B cell (primary cell): ENCODE measurements at regions not wholly inside any gene's neighbourhood (a gene's known extent, or its start where the extent isn't known, plus 50 kb on each side); places are given as distances from the start of the nearest gene placed in this dataset.

Experiments
- EZH2 ChIP-seq: IDR thresholded peaks from 2 replicates; pipeline ENCODE4 v1.6.1; 2012; ENCODE audit warnings: borderline replicate concordance, low read depth, mild to moderate bottlenecking, moderate library complexity, low read length; ENCODE audit not compliant: insufficient read depth, poor library complexity, severe bottlenecking
- TF ChIP-seq, protein P1 (sequence below): fragments of 200-600 bp; IDR thresholded peaks from one replicate; pipeline ENCODE4 v1.8.0; 2022; ENCODE audit warnings: antibody characterized with exemption, mild to moderate bottlenecking

DNA sequence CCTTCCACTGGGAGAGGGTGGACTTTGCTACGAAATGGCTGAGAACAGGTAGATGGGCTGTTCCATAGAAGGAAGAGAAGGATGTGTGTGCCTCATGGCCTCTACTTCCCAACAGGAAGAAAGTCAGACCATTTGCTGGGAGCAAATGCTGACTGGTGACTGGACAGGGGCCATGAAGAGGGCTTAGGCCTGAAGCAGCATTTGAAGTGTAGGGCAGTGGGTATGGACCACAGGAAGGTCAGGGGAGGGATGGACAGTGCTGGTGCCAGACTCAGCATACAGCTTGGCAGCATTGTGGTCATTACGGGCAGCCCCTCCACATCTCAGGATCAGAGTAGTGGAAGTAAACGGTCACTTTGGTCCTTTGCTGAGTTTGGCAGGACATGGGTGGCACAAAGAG is 275.7 kb downstream of the MATN1 start:
- TF ChIP-seq, protein P1, sequence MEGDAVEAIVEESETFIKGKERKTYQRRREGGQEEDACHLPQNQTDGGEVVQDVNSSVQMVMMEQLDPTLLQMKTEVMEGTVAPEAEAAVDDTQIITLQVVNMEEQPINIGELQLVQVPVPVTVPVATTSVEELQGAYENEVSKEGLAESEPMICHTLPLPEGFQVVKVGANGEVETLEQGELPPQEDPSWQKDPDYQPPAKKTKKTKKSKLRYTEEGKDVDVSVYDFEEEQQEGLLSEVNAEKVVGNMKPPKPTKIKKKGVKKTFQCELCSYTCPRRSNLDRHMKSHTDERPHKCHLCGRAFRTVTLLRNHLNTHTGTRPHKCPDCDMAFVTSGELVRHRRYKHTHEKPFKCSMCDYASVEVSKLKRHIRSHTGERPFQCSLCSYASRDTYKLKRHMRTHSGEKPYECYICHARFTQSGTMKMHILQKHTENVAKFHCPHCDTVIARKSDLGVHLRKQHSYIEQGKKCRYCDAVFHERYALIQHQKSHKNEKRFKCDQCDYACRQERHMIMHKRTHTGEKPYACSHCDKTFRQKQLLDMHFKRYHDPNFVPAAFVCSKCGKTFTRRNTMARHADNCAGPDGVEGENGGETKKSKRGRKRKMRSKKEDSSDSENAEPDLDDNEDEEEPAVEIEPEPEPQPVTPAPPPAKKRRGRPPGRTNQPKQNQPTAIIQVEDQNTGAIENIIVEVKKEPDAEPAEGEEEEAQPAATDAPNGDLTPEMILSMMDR = no peak
- no peak for TF ChIP-seq EZH2
